IPS-15b (cell line): ENCODE measurements at regions not wholly inside any gene's neighbourhood (a gene's known extent, or its start where the extent isn't known, plus 50 kb on each side); places are given as distances from the start of the nearest gene placed in this dataset.
"Not testable (repeated sequence)": the region's sequence is repeated elsewhere in the genome, so short reads cannot be mapped to it uniquely, and the experiment has no call there.

ENCODE experiments used
- H3K27me3 ChIP-seq: one replicate; pipeline ENCODE4 v1.6.1; 2013; ENCODE audit warnings: low read length; ENCODE audit not compliant: control insufficient read depth, insufficient read depth
- H3K36me3 ChIP-seq: one replicate; pipeline ENCODE4 v1.6.1; 2013; ENCODE audit warnings: low read length; ENCODE audit not compliant: control insufficient read depth, insufficient read depth
- H3K4me1 ChIP-seq: one replicate; pipeline ENCODE4 v1.6.1; 2013; ENCODE audit warnings: mild to moderate bottlenecking, low read length; ENCODE audit not compliant: control insufficient read depth, insufficient read depth
- H3K4me3 ChIP-seq: one replicate; pipeline ENCODE4 v1.5.1; 2013; ENCODE audit warnings: low read depth, low read length
- H3K9ac ChIP-seq: one replicate; pipeline ENCODE4 v1.6.1; 2013; ENCODE audit warnings: low read depth, mild to moderate bottlenecking, low read length
- H3K9me3 ChIP-seq: one replicate; pipeline ENCODE4 v1.6.1; 2013; ENCODE audit warnings: mild to moderate bottlenecking, low read length; ENCODE audit not compliant: control insufficient read depth, insufficient read depth

- no peaks in the 10 kb centered on the region for H3K27me3 ChIP-seq
- H3K4me3 ChIP-seq: no peak overlapping the region
- no peaks in the 10 kb centered on the region for H3K36me3 ChIP-seq
- no peak overlapping the region for H3K9ac ChIP-seq
- H3K4me1 ChIP-seq: no peaks in the 10 kb centered on the region
- H3K9me3 ChIP-seq: no peaks in the 10 kb centered on the region
Observed at GRCh38 chr21:18104802-18105201, 139.8 kb upstream of the CHODL start.

GRCh38 chr21:18096413-18096812 is 148.2 kb upstream of the CHODL start:
- H3K27me3 ChIP-seq, H3K36me3 ChIP-seq, H3K4me3 ChIP-seq, H3K9ac ChIP-seq, H3K4me1 ChIP-seq, H3K9me3 ChIP-seq: not testable (repeated sequence)

- Histone ChIP-seq H3K4me1 (no peaks in the 10 kb centered on the region), H3K9me3 (no peaks in the 10 kb centered on the region), H3K27me3 (no peaks in the 10 kb centered on the region), H3K36me3 (no peaks in the 10 kb centered on the region), H3K4me3 (no peak overlapping the region), H3K9ac (no peak overlapping the region)
Observed at GRCh38 chr21:18089786-18090185, 154.8 kb upstream of the CHODL start.

GRCh38 chr21:18070392-18070791 is 174.2 kb upstream of the CHODL start:
- Histone ChIP-seq H3K36me3 (no peaks in the 10 kb centered on the region), H3K9ac (no peak overlapping the region), H3K27me3 (no peaks in the 10 kb centered on the region), H3K4me3 (no peak overlapping the region), H3K4me1 (no peaks in the 10 kb centered on the region), H3K9me3 (no peaks in the 10 kb centered on the region)

- H3K9ac ChIP-seq: no peak overlapping the region
- H3K36me3 ChIP-seq: no peaks in the 10 kb centered on the region
- no peaks in the 10 kb centered on the region for H3K4me1 ChIP-seq
- no peaks in the 10 kb centered on the region for H3K9me3 ChIP-seq
- no peaks in the 10 kb centered on the region for H3K27me3 ChIP-seq
- H3K4me3 ChIP-seq: no peak overlapping the region
Observed at GRCh38 chr21:18069875-18070274, 174.8 kb upstream of the CHODL start.

- H3K9me3 ChIP-seq: no peaks in the 10 kb centered on the region
- peaks cover 3% of the 10 kb centered on the region for H3K4me1 ChIP-seq
- no peak overlapping the region for H3K4me3 ChIP-seq
- H3K27me3 ChIP-seq: no peaks in the 10 kb centered on the region
- no peaks in the 10 kb centered on the region for H3K36me3 ChIP-seq
- no peak overlapping the region for H3K9ac ChIP-seq
Observed at GRCh38 chr21:18060402-18060801, 184.2 kb upstream of the CHODL start.

GRCh38 chr21:18058731-18059398 is 185.8 kb upstream of the CHODL start:
- no peak overlapping the region for H3K9ac ChIP-seq
- H3K4me3 ChIP-seq: no peak overlapping the region
- no peaks in the 10 kb centered on the region for H3K36me3 ChIP-seq
- no peaks in the 10 kb centered on the region for H3K9me3 ChIP-seq
- peaks cover 3% of the 10 kb centered on the region for H3K4me1 ChIP-seq
- H3K27me3 ChIP-seq: no peaks in the 10 kb centered on the region

GRCh38 chr21:18053151-18053550 is 191.5 kb upstream of the CHODL start:
- Histone ChIP-seq H3K9ac (no peak overlapping the region), H3K4me1 (peaks cover 10% of the 10 kb centered on the region), H3K4me3 (no peak overlapping the region), H3K27me3 (no peaks in the 10 kb centered on the region), H3K36me3 (no peaks in the 10 kb centered on the region), H3K9me3 (no peaks in the 10 kb centered on the region)

GRCh38 chr21:18049461-18049860 is 195.2 kb upstream of the CHODL start:
- H3K4me3 ChIP-seq: no peak overlapping the region
- no peaks in the 10 kb centered on the region for H3K9me3 ChIP-seq
- H3K36me3 ChIP-seq: no peaks in the 10 kb centered on the region
- H3K9ac ChIP-seq: no peak overlapping the region
- H3K4me1 ChIP-seq: peaks cover 10% of the 10 kb centered on the region
- no peaks in the 10 kb centered on the region for H3K27me3 ChIP-seq

- no peak overlapping the region for H3K9ac ChIP-seq
Observed at GRCh38 chr21:18041012-18041411, 203.6 kb upstream of the CHODL start.

GRCh38 chr21:18030248-18030647 is 211.1 kb upstream of the C21orf91 start:
- Histone ChIP-seq H3K9me3 (no peaks in the 10 kb centered on the region), H3K27me3 (no peaks in the 10 kb centered on the region), H3K4me1 (no peaks in the 10 kb centered on the region), H3K9ac (no peak overlapping the region), H3K4me3 (no peak overlapping the region), H3K36me3 (no peaks in the 10 kb centered on the region)

More at GRCh38 chr21:18041012-18041411, 203.6 kb upstream of the CHODL start:
- Histone ChIP-seq H3K4me3 (no peak overlapping the region), H3K27me3 (no peaks in the 10 kb centered on the region), H3K4me1 (no peaks in the 10 kb centered on the region), H3K9me3 (no peaks in the 10 kb centered on the region), H3K36me3 (no peaks in the 10 kb centered on the region)

- Histone ChIP-seq H3K9ac (no peak overlapping the region), H3K27me3 (no peaks in the 10 kb centered on the region), H3K4me3 (no peak overlapping the region), H3K9me3 (no peaks in the 10 kb centered on the region), H3K4me1 (peaks cover 9% of the 10 kb centered on the region), H3K36me3 (no peaks in the 10 kb centered on the region)
Observed at GRCh38 chr21:18026359-18026758, 207.2 kb upstream of the C21orf91 start.
